ENCODE measurements at regions not wholly inside any gene's neighbourhood (a gene's known extent, or its start where the extent isn't known, plus 50 kb on each side); places are given as distances from the start of the nearest gene placed in this dataset.

DNA sequence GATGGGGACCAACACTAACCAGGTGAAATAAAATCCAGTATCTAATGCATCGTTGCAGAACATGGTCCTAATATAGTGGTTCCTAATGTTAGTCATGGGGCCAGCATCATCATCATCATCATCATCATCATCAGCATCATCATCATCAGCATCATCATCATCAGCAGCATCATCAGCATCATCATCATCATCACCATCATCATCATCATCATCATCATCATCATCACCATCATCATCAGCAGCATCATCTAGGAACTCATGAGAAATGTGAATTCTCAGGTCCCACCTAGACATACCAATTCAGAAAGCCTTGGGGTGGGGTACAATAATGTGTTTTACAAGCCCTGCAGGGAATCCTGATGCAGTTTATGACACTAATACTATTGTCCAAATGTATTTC, 179.4 kb upstream of the LRRN1 start:
- Histone ChIP-seq H3K79me2 (ENCODE audit: control insufficient read depth, insufficient read depth, low read length) (no peaks in the 10 kb centered on the region), H3K9me3 (replicated peaks; ENCODE audit: control insufficient read depth, insufficient read depth, low read depth, low read length) (no peaks in the 10 kb centered on the region), H3K36me3 (ENCODE audit: control insufficient read depth, insufficient read depth, low read length) (no peaks in the 10 kb centered on the region), H2AFZ (ENCODE audit: low read depth, low read length) (no peak overlapping the region), H3K4me1 (replicated peaks in 1 of 2; ENCODE audit: control insufficient read depth in 2 of 2, insufficient read depth in 2 of 2, low read length in 2 of 2) (no peaks in the 10 kb centered on the region), H3K9ac (ENCODE audit: insufficient read depth in 1 of 2, low read depth in 2 of 2, low read length in 2 of 2) (no peak overlapping the region), H3K4me3 (no peak overlapping the region), H3K4me2 (ENCODE audit: insufficient read depth, low read length) (no peak overlapping the region), H3K9me1 (ENCODE audit: control insufficient read depth, insufficient read depth, low read length) (no peaks in the 10 kb centered on the region), H3K27ac (ENCODE audit: extremely low read depth, low read depth, low read length) (no peak overlapping the region), H3K27me3 (ENCODE audit: control insufficient read depth in 2 of 2, insufficient read depth in 2 of 2, low read length in 2 of 2) (no peaks in the 10 kb centered on the region), H4K20me1 (replicated peaks; ENCODE audit: control insufficient read depth, insufficient read depth, low read length) (no peaks in the 10 kb centered on the region)
- POLR2A ChIA-PET: no interaction called here
- DNase-seq (ENCODE audit: extremely low read depth in 1 of 4, low spot score in 3 of 4): no peak
- CTCF ChIA-PET (ENCODE audit: low intra/inter-chr PET ratio): no interaction called here
- no peak for ATAC-seq
- intact Hi-C loops (cut with micrococcal nuclease) (no loop called here), in situ Hi-C loops (cut with MboI) (no loop called here)
- BruUV-seq (replicated peaks): no TSS peak
- TF ChIP-seq SUPT5H (IDR thresholded peaks at IDR 0.05) (no peak), NCOA2 (IDR thresholded peaks at IDR 0.05; ENCODE audit: partially characterized antibody in 2 of 2) (no peak), KDM4B (IDR thresholded peaks at IDR 0.05; ENCODE audit: borderline replicate concordance in 2 of 2, low read depth in 1 of 2) (no peak)
- whole genome bisulfite sequencing (ENCODE audit: insufficient coverage, low coverage, missing lambda C conversion rate): 0% methylated on average over 1 of the region's 1 CpG
- no peak for FAIRE-seq

DNA sequence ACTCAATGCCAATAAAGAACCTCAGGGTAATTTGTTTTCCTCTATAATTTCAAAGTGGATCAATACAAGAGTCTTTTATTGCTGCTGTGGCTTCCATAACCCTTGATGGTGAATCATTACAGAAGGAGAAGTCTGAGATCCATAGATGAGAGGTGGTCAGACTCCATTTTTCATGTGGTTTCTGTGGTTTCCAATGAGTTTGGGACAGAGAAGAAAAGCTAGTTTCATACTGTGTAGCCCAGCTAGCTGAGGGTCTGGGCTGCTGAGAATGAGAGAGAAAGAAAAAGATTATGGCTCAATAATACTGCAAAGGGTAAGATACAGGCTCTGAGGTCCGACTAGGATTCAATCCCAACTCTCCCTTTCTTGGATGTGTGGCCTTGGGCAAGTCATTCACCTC, 180.6 kb upstream of the LRRN1 start:
- Histone ChIP-seq H3K4me2 (ENCODE audit: insufficient read depth, low read length) (no peak overlapping the region), H3K27me3 (ENCODE audit: control insufficient read depth in 2 of 2, insufficient read depth in 2 of 2, low read length in 2 of 2) (no peaks in the 10 kb centered on the region), H3K36me3 (ENCODE audit: control insufficient read depth, insufficient read depth, low read length) (no peaks in the 10 kb centered on the region), H3K4me1 (replicated peaks in 1 of 2; ENCODE audit: control insufficient read depth in 2 of 2, insufficient read depth in 2 of 2, low read length in 2 of 2) (no peaks in the 10 kb centered on the region), H3K9me3 (replicated peaks; ENCODE audit: control insufficient read depth, insufficient read depth, low read depth, low read length) (no peaks in the 10 kb centered on the region), H3K27ac (ENCODE audit: extremely low read depth, low read depth, low read length) (no peak overlapping the region), H3K79me2 (ENCODE audit: control insufficient read depth, insufficient read depth, low read length) (no peaks in the 10 kb centered on the region), H3K4me3 (no peak overlapping the region), H4K20me1 (replicated peaks; ENCODE audit: control insufficient read depth, insufficient read depth, low read length) (no peaks in the 10 kb centered on the region), H3K9ac (ENCODE audit: insufficient read depth in 1 of 2, low read depth in 2 of 2, low read length in 2 of 2) (no peak overlapping the region), H3K9me1 (ENCODE audit: control insufficient read depth, insufficient read depth, low read length) (no peaks in the 10 kb centered on the region), H2AFZ (ENCODE audit: low read depth, low read length) (no peak overlapping the region)
- 0% methylated on average over 1 of the region's 1 CpG for WGBS (ENCODE audit: insufficient coverage, low coverage, missing lambda C conversion rate)
- ChIA-PET POLR2A (no interaction called here), CTCF (ENCODE audit: low intra/inter-chr PET ratio) (no interaction called here)
- no peak for ATAC-seq
- no peak for FAIRE-seq
- BruUV-seq (replicated peaks): no TSS peak
- in situ Hi-C loops (cut with MboI): no loop called here
- no peak for TF ChIP-seq PTTG1 (tag; IDR thresholded peaks at IDR 0.05; ENCODE audit: low read depth)
- no peak for TF ChIP-seq CHCHD3 (CRISPR knock-in tag; IDR thresholded peaks at IDR 0.05)
- no peak for TF ChIP-seq SRSF9 (IDR thresholded peaks at IDR 0.05; ENCODE audit: borderline replicate concordance, low read depth, low read length)
- no peak for TF ChIP-seq DPF2 (IDR thresholded peaks at IDR 0.05)
- TF ChIP-seq PRPF4 (IDR thresholded peaks at IDR 0.05; ENCODE audit: insufficient read depth, low read depth, low read length, poor library complexity, severe bottlenecking): no peak
- TF ChIP-seq KHSRP (IDR thresholded peaks at IDR 0.05): no peak
- TF ChIP-seq KLF1 (tag; IDR thresholded peaks at IDR 0.05): no peak
- TF ChIP-seq C11orf30 (IDR thresholded peaks at IDR 0.05; ENCODE audit: low read depth): no peak
- TF ChIP-seq ID3 (CRISPR knock-in tag; IDR thresholded peaks at IDR 0.05): no peak
- TF ChIP-seq ID3 (tag; IDR thresholded peaks at IDR 0.05): no peak
- no peak for TF ChIP-seq SIN3B (IDR thresholded peaks at IDR 0.05; ENCODE audit: low read depth)
- no peak for TF ChIP-seq ATF3 (IDR thresholded peaks at IDR 0.05)
- no peak for TF ChIP-seq ATF3 (CRISPR knock-in tag; conservative IDR thresholded peaks at IDR 0.05)
- TF ChIP-seq BMI1 (IDR thresholded peaks at IDR 0.05; ENCODE audit: low read length): no peak
- TF ChIP-seq ZNF717 (CRISPR knock-in tag; IDR thresholded peaks at IDR 0.05): no peak
- TF ChIP-seq RBBP5 (IDR thresholded peaks at IDR 0.05; ENCODE audit: borderline replicate concordance, insufficient read depth, low read length, poor library complexity, severe bottlenecking): no peak
- intact Hi-C loops (cut with micrococcal nuclease): no loop called here
- DNase-seq (ENCODE audit: extremely low read depth in 1 of 4, low spot score in 3 of 4): no peak

All from K562 (cell line).